Esophagus muscularis mucosa (tissue), 4 donors: ENCODE measurements at regions not wholly inside any gene's neighbourhood (a gene's known extent, or its start where the extent isn't known, plus 50 kb on each side); places are given as distances from the start of the nearest gene placed in this dataset.

ENCODE experiments used
- CTCF ChIP-seq, 3 experiments: fragments of 200-600 bp in 2 of 3; fragments of 450-650 bp in 1 of 3; sonication (generic) in 2 of 3; IDR thresholded peaks; one replicate each; pipeline ENCODE4 v1.5.1; 2017 to 2019; ENCODE audit warnings: antibody characterized with exemption in 3 of 3, mild to moderate bottlenecking in 2 of 3, moderate library complexity in 1 of 3
- EP300 ChIP-seq: sonication (generic); formaldehyde crosslinking; IDR thresholded peaks from one replicate; pipeline ENCODE4 v1.6.1; 2017; ENCODE audit warnings: antibody characterized with exemption
- POLR2A ChIP-seq: fragments of 450-650 bp; IDR thresholded peaks from one replicate; pipeline ENCODE4 v1.6.1; 2017; ENCODE audit warnings: antibody characterized with exemption, moderate library complexity, mild to moderate bottlenecking, low read depth
- POLR2AphosphoS5 ChIP-seq, 2 donors: sonication (generic); formaldehyde crosslinking; IDR thresholded peaks; one replicate each; pipeline ENCODE4 v1.6.1; 2017; ENCODE audit warnings: antibody characterized with exemption in 2 of 2

GRCh38 chr14:39582028-39582654, 149.9 kb upstream of the FBXO33 start:
- TF ChIP-seq CTCF (IDR thresholded peaks at IDR 0.05) (no peak), POLR2AphosphoS5 (IDR thresholded peaks at IDR 0.05) (no peak), POLR2A (no peak), EP300 (no peak)
